ENCODE measurements at regions not wholly inside any gene's neighbourhood (a gene's known extent, or its start where the extent isn't known, plus 50 kb on each side); places are given as distances from the start of the nearest gene placed in this dataset.

DNA sequence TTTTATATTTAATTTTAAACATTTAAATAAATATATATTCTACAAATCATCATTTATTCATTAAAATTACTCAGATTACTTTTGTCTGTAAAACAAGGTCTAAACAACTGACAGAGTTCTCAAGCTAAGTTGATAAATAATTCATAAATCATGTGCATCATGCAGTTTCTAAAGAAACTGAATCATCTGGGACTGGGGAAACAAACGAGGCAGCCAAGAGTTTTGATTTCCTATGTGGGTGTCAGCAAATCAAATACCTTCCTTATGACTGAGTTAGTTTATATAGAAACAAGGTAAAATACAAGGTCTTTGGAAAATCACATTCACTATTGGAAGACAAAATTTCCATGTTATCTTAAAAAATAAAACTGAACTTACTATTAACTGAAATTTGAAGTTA is 149.9 kb upstream of the BEND6 start (continued):
- TF ChIP-seq, protein P1, sequence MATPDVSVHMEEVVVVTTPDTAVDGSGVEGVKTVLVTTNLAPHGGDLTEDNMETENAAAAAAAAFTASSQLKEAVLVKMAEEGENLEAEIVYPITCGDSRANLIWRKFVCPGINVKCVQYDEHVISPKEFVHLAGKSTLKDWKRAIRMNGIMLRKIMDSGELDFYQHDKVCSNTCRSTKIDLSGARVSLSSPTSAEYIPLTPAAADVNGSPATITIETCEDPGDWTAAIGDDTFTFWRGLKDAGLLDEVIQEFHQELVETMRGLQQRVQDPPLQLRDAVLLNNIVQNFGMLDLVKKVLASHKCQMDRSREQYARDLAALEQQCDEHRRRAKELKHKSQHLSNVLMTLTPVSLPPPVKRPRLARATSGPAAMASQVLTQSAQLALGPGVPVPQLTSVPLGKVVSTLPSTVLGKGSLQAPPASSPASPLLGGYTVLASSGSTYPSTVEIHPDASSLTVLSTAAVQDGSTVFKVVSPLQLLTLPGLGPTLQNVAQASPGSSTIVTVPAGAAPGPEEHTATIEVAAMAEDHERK (CRISPR knock-in tag; IDR thresholded peaks at IDR 0.05; ENCODE audit: low read depth) = no peak
- TF ChIP-seq ZNF484 (CRISPR knock-in tag; IDR thresholded peaks at IDR 0.05; ENCODE audit: borderline replicate concordance, low read depth) (no peak), ZNF33A (CRISPR knock-in tag; IDR thresholded peaks at IDR 0.05; ENCODE audit: borderline replicate concordance) (no peak)

DNA sequence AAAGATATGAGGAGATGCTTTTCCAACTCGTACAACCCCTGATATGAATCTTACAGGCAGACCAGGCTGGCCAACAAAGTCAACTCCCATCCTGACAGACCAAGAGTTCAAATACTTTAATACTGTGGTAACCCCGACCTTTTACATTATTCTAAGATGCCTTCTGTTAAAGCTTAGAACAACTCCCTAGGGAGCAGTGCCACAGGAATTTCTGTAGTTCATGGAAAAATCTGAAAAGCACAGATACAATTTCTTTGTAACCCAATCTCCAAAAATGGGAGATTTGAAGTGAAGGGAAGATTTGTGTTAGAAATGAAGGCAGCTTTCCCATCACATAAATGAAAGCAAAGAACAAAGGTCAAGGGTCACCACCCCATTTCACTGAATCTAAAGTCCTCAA is 151.3 kb upstream of the BEND6 start:
- in situ Hi-C loops (cut with HindIII; ENCODE audit: extremely low pct_ligation_motif_present, low pct_unique_long_range_greater_than_20kb) (no loop called here), intact Hi-C loops (cut with micrococcal nuclease; ENCODE audit: unreplicated experiment) (no loop called here)
- no peaks in the 10 kb centered on the region for H3K9me3 ChIP-seq (ENCODE audit: low read length)
- no peak for ATAC-seq
- no peak overlapping the region for H3K9ac ChIP-seq (ENCODE audit: insufficient read depth, low read depth, low read length)
- no peak for TF ChIP-seq NR2F6 (IDR thresholded peaks at IDR 0.05)
- peak; percentile 33; the same call in 1 of the 2 replicates for TF ChIP-seq NR2F6 (CRISPR knock-in tag; IDR thresholded peaks at IDR 0.05)
- TF ChIP-seq ZBTB38 (CRISPR knock-in tag; IDR thresholded peaks at IDR 0.05) = no peak
- no peak for TF ChIP-seq ZNF850 (CRISPR knock-in tag; conservative IDR thresholded peaks at IDR 0.05)
- no peak for TF ChIP-seq ZIK1 (CRISPR knock-in tag; IDR thresholded peaks at IDR 0.05; ENCODE audit: borderline replicate concordance, low read depth)
- H3K4me1 ChIP-seq (ENCODE audit: insufficient read depth, low read length) = peaks cover 16% of the 10 kb centered on the region
- WGBS (ENCODE audit: low lambda C conversion rate) = 21% methylated on average over 2 of the region's 2 CpGs
- H4K20me1 ChIP-seq (ENCODE audit: insufficient read depth, low read length) = no peaks in the 10 kb centered on the region
- H3K36me3 ChIP-seq (replicated peaks in 1 of 2; ENCODE audit: control insufficient read depth in 1 of 2, insufficient read depth in 2 of 2, low read length in 2 of 2) = no peaks in the 10 kb centered on the region
- ChIA-PET POLR2A (no interaction called here), CTCF (ENCODE audit: low intra/inter-chr PET ratio, low total read pairs) (no interaction called here)
- H3K79me2 ChIP-seq (ENCODE audit: insufficient read depth, low read length) = no peaks in the 10 kb centered on the region
- no peak overlapping the region for H3K27ac ChIP-seq (ENCODE audit: extremely low read length, insufficient read depth, low read length)
- no peak overlapping the region for H2AFZ ChIP-seq (ENCODE audit: low read length)
- FAIRE-seq = no peak
- H3K27me3 ChIP-seq (ENCODE audit: control insufficient read depth in 1 of 2, insufficient read depth in 2 of 2, low read length in 2 of 2) = no peaks in the 10 kb centered on the region
- no peak overlapping the region for H3K4me2 ChIP-seq (ENCODE audit: low read depth, low read length)
- no TSS peak for BruUV-seq (replicated peaks)
- H3K4me3 ChIP-seq (replicated peaks in 1 of 3; ENCODE audit: insufficient read depth in 1 of 3, low read depth in 2 of 3, low read length in 3 of 3) = no peak overlapping the region
- no peak for DNase-seq (ENCODE audit: low spot score)

All from HepG2 (cell line).